SK-N-MC (cell line): ENCODE measurements at regions not wholly inside any gene's neighbourhood (a gene's known extent, or its start where the extent isn't known, plus 50 kb on each side); places are given as distances from the start of the nearest gene placed in this dataset.

Experiments used
- EZH2 ChIP-seq: fragments of 200-600 bp; sonication (generic); IDR thresholded peaks from one replicate; pipeline ENCODE4 v1.6.1; 2017; ENCODE audit warnings: antibody characterized with exemption
- FOXP2 ChIP-seq: optimal IDR thresholded peaks from 2 replicates; pipeline ENCODE3; 2011; ENCODE audit warnings: mild to moderate bottlenecking, moderate library complexity; ENCODE audit not compliant: insufficient read depth; ENCODE audit errors: extremely low read length, control extremely low read depth
- POLR2AphosphoS5 ChIP-seq: IDR thresholded peaks from 2 replicates; pipeline ENCODE4 v1.6.1; 2012; ENCODE audit warnings: mild to moderate bottlenecking, low read depth, low read length, borderline replicate concordance

GRCh38 chr1:217059401-217059800 lies 336.2 kb upstream of the ESRRG start:
- TF ChIP-seq EZH2 (no peak), POLR2AphosphoS5 (no peak), FOXP2 (no peak)
